GM13976 (cell line): ENCODE measurements at regions not wholly inside any gene's neighbourhood (a gene's known extent, or its start where the extent isn't known, plus 50 kb on each side); places are given as distances from the start of the nearest gene placed in this dataset.

Source experiments
- DNase-seq: peaks from one replicate; pipeline ENCODE4 v3.0.0; 2012; ENCODE audit warnings: low spot score
- in situ Hi-C: fragments of 300-500 bp; cut with MboI; formaldehyde crosslinking; loops from one replicate; pipeline ENCODE4 v1.12.0; 2022; ENCODE audit warnings: low sequenced_read_pairs, mixed read lengths, inconsistent platforms; ENCODE audit not compliant: unreplicated experiment
- TF ChIP-seq, protein P1 (sequence below): IDR thresholded peaks from 2 replicates; pipeline ENCODE4 v1.5.1; 2012; ENCODE audit warnings: borderline replicate concordance, mild to moderate bottlenecking; ENCODE audit not compliant: insufficient read depth; ENCODE audit errors: extremely low read depth, missing control alignments, control extremely low read depth

DNA sequence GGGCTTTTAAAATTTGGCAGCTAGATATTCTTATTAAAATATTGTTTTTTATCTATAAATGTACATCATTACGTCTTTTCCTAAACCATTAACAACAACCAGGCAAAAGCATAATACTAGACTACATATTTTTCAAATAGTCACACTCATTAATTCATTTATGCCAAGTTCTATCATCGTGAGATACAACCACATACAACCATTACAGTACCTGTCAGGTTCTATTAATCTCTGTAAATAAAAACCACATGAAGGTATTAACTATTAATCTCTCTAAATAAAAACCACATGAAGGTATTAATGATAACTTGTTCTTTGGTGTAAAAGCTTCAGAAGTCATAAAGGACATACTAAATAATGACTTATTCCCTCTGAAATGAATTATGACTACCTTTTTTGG is 432.7 kb downstream of the TMX3 start:
- in situ Hi-C loops, result no loop called here
- TF ChIP-seq, protein P1, sequence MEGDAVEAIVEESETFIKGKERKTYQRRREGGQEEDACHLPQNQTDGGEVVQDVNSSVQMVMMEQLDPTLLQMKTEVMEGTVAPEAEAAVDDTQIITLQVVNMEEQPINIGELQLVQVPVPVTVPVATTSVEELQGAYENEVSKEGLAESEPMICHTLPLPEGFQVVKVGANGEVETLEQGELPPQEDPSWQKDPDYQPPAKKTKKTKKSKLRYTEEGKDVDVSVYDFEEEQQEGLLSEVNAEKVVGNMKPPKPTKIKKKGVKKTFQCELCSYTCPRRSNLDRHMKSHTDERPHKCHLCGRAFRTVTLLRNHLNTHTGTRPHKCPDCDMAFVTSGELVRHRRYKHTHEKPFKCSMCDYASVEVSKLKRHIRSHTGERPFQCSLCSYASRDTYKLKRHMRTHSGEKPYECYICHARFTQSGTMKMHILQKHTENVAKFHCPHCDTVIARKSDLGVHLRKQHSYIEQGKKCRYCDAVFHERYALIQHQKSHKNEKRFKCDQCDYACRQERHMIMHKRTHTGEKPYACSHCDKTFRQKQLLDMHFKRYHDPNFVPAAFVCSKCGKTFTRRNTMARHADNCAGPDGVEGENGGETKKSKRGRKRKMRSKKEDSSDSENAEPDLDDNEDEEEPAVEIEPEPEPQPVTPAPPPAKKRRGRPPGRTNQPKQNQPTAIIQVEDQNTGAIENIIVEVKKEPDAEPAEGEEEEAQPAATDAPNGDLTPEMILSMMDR, result no peak
- DNase-seq, result no peak

DNA sequence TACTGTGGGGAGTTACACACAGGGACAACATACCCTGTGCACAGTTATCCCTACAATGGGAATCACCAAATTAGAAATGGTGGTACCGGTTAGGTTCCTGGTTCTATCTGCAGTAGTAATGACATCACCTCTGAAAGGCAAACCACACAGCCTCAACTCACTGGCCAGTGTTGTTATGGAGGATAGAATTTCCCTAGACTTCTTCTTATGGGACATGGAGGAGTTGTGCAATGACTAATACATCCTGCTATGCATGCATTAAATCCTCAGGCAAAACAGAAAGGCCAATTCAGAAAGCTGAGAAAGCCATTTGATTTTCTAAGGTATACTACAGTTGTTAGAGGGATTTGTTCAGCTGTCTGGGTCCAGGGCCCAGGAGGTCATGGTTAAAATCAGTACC is 439.3 kb downstream of the TMX3 start:
- in situ Hi-C loops, result no loop called here
- DNase-seq, result no peak
- TF ChIP-seq, protein P1, result no peak

DNA sequence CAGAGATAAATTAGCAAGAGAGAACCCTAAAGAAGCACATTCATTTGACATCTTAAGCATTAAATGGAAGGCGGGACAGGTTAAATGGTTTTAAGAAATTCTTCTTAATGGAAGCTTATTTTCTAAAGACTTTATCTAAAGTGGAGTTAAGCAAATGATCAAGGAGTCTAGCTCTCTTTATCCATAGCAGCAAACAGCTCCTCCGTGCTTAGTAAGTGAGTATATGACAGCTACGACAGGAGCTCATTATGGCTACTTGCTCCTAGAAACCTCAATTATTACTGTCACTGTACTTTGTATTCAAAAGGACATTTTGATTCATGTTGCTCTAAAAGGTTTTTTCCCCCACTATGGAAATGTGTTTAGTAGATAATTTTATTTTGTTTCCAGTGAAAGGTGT is 444.9 kb downstream of the TMX3 start:
- DNase-seq, result no peak
- TF ChIP-seq, protein P1, result no peak
- in situ Hi-C loops, result no loop called here

DNA sequence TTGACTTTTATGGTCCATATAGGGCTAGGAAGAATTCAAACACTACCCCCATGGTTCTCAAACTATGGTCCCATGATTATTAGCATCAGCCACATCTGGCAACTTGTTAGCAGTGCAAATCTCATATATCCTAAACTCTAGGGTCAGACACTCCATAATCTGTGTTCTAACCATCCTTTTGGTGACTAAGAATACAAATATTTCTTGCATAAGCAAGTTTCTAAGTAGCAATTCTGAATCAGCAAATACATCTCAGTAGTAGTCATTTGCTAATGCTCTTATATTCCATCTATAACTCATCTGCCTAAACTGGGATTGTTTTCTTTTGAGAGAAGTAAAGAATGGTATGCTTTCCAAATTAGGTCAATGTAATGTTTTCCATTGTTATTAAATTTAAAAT is 447.3 kb downstream of the TMX3 start:
- TF ChIP-seq, protein P1, result no peak
- in situ Hi-C loops, result no loop called here
- DNase-seq, result no peak

DNA sequence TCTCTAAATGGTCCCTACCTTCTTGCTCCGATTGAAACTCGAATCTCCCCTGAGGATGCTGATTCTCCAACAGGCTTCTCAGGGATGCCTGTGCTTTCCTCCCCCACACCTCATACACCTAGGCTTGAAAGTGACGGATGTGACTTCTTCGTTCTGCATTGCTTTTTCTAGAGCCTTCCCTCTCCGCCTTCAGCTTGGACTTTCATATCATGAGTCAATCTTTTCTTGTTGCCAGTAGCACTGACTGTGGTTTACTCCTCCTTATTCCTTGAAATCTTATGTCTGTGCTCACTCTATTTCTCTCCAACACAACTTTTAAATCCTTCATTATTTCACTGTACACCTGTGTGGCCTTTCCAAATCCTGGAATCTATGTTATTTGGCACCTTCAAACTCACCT is 451.4 kb downstream of the TMX3 start:
- in situ Hi-C loops, result no loop called here
- TF ChIP-seq, protein P1, result no peak
- no peak for DNase-seq

DNA sequence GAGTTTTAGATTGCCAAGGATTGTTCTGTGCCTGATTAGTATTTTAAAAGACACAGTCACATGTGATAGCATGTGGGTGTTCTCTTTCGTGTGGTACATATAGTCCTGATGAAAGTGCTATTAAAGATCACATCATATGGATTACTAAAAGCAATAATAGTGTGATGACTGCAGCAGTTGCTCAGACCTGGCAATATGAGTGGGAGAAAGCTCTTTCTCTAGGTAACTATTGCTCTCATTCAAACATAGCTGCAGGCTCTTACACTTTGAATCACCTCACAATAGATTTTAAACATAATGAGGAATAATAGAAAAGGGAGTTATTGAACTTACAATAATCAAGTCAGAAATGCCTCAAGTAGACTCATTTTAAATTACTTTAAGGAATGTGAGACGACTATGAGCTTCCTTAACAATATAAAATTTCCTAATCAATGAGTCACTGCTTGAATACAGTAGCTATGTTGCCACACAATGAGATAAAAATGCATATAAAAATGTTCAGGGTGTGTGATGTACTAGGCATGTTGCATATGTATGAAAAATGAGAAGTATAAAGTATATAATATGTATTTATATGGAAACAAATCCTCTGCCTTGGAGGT is 452.1 kb downstream of the TMX3 start:
- TF ChIP-seq, protein P1, result no peak
- no peak for DNase-seq
- in situ Hi-C loops, result no loop called here
